ENCODE measurements at regions not wholly inside any gene's neighbourhood (a gene's known extent, or its start where the extent isn't known, plus 50 kb on each side); places are given as distances from the start of the nearest gene placed in this dataset.

DNA sequence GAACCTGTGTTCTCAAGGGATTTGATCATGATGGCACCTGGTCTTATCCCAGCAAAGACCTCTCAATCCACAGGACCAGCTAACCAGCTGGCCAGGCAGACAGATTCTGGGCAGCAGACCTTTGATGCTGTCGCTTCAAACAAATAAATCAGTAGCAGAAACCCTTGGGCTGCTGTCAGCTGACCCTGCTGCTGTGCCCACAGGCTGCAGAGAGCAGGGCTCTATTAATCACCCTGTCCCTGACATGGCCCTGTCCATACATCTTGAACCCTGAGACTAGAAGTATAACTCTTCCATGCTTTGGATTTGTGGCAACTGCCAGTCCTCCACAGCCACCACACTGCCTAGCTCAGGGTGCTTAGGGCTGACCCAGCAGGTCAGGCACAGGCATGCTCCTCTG, 244.1 kb upstream of the PODXL start:
- Histone ChIP-seq H3K36me3 (no peaks in the 10 kb centered on the region), H3K4me1 (no peaks in the 10 kb centered on the region), H3K4me3 (no peak overlapping the region), H3K27me3 (no peaks in the 10 kb centered on the region), H3K9me3 (no peaks in the 10 kb centered on the region), H3K27ac (no peak overlapping the region)
- TF ChIP-seq, protein P1, sequence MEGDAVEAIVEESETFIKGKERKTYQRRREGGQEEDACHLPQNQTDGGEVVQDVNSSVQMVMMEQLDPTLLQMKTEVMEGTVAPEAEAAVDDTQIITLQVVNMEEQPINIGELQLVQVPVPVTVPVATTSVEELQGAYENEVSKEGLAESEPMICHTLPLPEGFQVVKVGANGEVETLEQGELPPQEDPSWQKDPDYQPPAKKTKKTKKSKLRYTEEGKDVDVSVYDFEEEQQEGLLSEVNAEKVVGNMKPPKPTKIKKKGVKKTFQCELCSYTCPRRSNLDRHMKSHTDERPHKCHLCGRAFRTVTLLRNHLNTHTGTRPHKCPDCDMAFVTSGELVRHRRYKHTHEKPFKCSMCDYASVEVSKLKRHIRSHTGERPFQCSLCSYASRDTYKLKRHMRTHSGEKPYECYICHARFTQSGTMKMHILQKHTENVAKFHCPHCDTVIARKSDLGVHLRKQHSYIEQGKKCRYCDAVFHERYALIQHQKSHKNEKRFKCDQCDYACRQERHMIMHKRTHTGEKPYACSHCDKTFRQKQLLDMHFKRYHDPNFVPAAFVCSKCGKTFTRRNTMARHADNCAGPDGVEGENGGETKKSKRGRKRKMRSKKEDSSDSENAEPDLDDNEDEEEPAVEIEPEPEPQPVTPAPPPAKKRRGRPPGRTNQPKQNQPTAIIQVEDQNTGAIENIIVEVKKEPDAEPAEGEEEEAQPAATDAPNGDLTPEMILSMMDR (IDR thresholded peaks at IDR 0.05): no peak
- no peak for TF ChIP-seq POLR2A (IDR thresholded peaks at IDR 0.05)
- no peak for DNase-seq
- intact Hi-C loops (cut with DNase I; ENCODE audit: low total_unique reads): no loop called here

DNA sequence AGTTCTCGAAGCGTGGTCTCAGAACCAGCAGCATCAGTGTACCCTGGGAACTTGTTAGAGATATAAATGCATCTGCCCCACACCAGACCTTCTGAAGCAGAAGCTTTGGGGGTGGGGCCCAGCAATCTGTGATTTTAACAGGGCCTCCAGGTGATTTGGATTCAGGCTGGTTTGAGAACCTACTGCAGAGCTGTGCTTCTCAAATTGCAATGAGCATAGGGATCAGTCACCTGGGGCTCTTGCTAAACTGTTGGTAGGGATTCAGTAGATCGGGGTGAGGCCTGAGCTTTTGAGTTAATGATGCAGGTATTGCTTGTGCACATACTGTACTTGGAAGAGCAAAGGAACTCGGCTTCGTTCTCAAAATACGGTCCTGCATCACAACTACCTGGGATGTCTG, 243.6 kb upstream of the PODXL start:
- Histone ChIP-seq H3K27ac (no peak overlapping the region), H3K9me3 (no peaks in the 10 kb centered on the region), H3K36me3 (no peaks in the 10 kb centered on the region), H3K27me3 (no peaks in the 10 kb centered on the region), H3K4me1 (no peaks in the 10 kb centered on the region), H3K4me3 (no peak overlapping the region)
- DNase-seq: no peak
- intact Hi-C loops (cut with DNase I; ENCODE audit: low total_unique reads): no loop called here
- no peak for TF ChIP-seq POLR2A (IDR thresholded peaks at IDR 0.05)
- TF ChIP-seq, protein P1 (IDR thresholded peaks at IDR 0.05): no peak

- intact Hi-C loops (cut with DNase I; ENCODE audit: low total_unique reads): no loop called here
- no peaks in the 10 kb centered on the region for H3K36me3 ChIP-seq
These were observed 241.4 kb upstream of the PODXL start for GRCh38 chr7:131797841-131798240.

DNA sequence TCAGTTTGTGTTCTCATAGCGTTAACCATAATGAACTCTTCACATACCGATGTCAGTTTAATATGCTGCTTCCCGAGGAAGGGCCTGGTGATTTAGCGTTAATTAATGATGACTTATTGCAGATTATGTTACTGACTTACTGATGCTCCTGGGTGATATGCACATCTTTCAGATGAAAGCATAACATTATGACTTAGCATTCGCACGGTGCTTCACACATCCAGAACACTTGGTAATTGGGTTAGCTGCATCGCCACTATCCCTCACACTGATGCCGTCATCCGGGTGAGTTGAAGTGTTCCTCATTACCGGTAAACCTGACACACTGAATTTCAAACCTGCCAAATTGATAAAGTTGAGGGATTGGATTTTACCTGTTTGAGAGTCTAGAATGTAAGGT, 239.0 kb upstream of the PODXL start:
- H3K9me3 ChIP-seq: no peaks in the 10 kb centered on the region
- TF ChIP-seq POLR2A (IDR thresholded peaks at IDR 0.05): no peak
- TF ChIP-seq, protein P1 (IDR thresholded peaks at IDR 0.05): no peak
- H3K4me3 ChIP-seq: no peak overlapping the region
- intact Hi-C loops (cut with DNase I; ENCODE audit: low total_unique reads): no loop called here
- DNase-seq: no peak
- H3K27ac ChIP-seq: no peak overlapping the region
- H3K36me3 ChIP-seq: no peaks in the 10 kb centered on the region
- no peaks in the 10 kb centered on the region for H3K4me1 ChIP-seq
- no peaks in the 10 kb centered on the region for H3K27me3 ChIP-seq

More at GRCh38 chr7:131797841-131798240, 241.4 kb upstream of the PODXL start:
- no peaks in the 10 kb centered on the region for H3K4me1 ChIP-seq
- no peak for DNase-seq
- no peaks in the 10 kb centered on the region for H3K27me3 ChIP-seq
- H3K27ac ChIP-seq: no peak overlapping the region
- H3K4me3 ChIP-seq: no peak overlapping the region
- H3K9me3 ChIP-seq: no peaks in the 10 kb centered on the region
- TF ChIP-seq, protein P1 (IDR thresholded peaks at IDR 0.05): no peak
- TF ChIP-seq POLR2A (IDR thresholded peaks at IDR 0.05): no peak

GRCh38 chr7:131792311-131792710, 235.9 kb upstream of the PODXL start:
- no peaks in the 10 kb centered on the region for H3K9me3 ChIP-seq
- no peak for DNase-seq
- H3K4me1 ChIP-seq: no peaks in the 10 kb centered on the region
- intact Hi-C loops (cut with DNase I; ENCODE audit: low total_unique reads): no loop called here
- H3K4me3 ChIP-seq: no peak overlapping the region
- TF ChIP-seq, protein P1 (IDR thresholded peaks at IDR 0.05): no peak
- TF ChIP-seq POLR2A (IDR thresholded peaks at IDR 0.05): no peak
- no peak overlapping the region for H3K27ac ChIP-seq
- no peaks in the 10 kb centered on the region for H3K36me3 ChIP-seq
- H3K27me3 ChIP-seq: no peaks in the 10 kb centered on the region
